ENCODE measurements at regions not wholly inside any gene's neighbourhood (a gene's known extent, or its start where the extent isn't known, plus 50 kb on each side); places are given as distances from the start of the nearest gene placed in this dataset.

GRCh38 chr11:26219183-26220117 lies 112.5 kb upstream of the ANO3 start:
- Mint-ChIP-seq H3K4me1 (no peaks in the 10 kb centered on the region), H3K9me3 (no peaks in the 10 kb centered on the region), H3K27me3 (no peaks in the 10 kb centered on the region), H3K36me3 (no peaks in the 10 kb centered on the region), H3K27ac (no peak overlapping the region), H3K4me3 (no peak overlapping the region)
- DNase-seq: no peak

GRCh38 chr11:26225646-26226045 lies 106.3 kb upstream of the ANO3 start:
- H3K9me3 Mint-ChIP-seq: no peaks in the 10 kb centered on the region
- no peak for DNase-seq
- H3K36me3 Mint-ChIP-seq: no peaks in the 10 kb centered on the region
- no peaks in the 10 kb centered on the region for H3K27me3 Mint-ChIP-seq
- H3K4me3 Mint-ChIP-seq: no peak overlapping the region
- no peaks in the 10 kb centered on the region for H3K4me1 Mint-ChIP-seq
- no peak overlapping the region for H3K27ac Mint-ChIP-seq

- Mint-ChIP-seq H3K4me3 (no peak overlapping the region), H3K27me3 (no peaks in the 10 kb centered on the region), H3K9me3 (no peaks in the 10 kb centered on the region), H3K36me3 (no peaks in the 10 kb centered on the region), H3K27ac (no peak overlapping the region), H3K4me1 (no peaks in the 10 kb centered on the region)
- DNase-seq: no peak
Measured at GRCh38 chr11:26227301-26227746, 104.6 kb upstream of the ANO3 start.

- Mint-ChIP-seq H3K4me1 (no peaks in the 10 kb centered on the region), H3K27ac (no peak overlapping the region), H3K4me3 (no peak overlapping the region), H3K36me3 (no peaks in the 10 kb centered on the region), H3K9me3 (no peaks in the 10 kb centered on the region), H3K27me3 (no peaks in the 10 kb centered on the region)
- no peak for DNase-seq
Measured at GRCh38 chr11:26227883-26228502, 103.9 kb upstream of the ANO3 start.

- no peaks in the 10 kb centered on the region for H3K4me1 Mint-ChIP-seq
- H3K27me3 Mint-ChIP-seq: no peaks in the 10 kb centered on the region
- no peaks in the 10 kb centered on the region for H3K36me3 Mint-ChIP-seq
- H3K4me3 Mint-ChIP-seq: no peak overlapping the region
- H3K27ac Mint-ChIP-seq: no peak overlapping the region
- peaks cover 2% of the 10 kb centered on the region for H3K9me3 Mint-ChIP-seq
- no peak for DNase-seq
Measured at GRCh38 chr11:26228778-26229177, 103.2 kb upstream of the ANO3 start.

- Mint-ChIP-seq H3K27me3 (no peaks in the 10 kb centered on the region), H3K4me3 (no peak overlapping the region), H3K9me3 (peaks cover 2% of the 10 kb centered on the region), H3K4me1 (no peaks in the 10 kb centered on the region), H3K36me3 (no peaks in the 10 kb centered on the region), H3K27ac (no peak overlapping the region)
- no peak for DNase-seq
Measured at GRCh38 chr11:26229257-26229656, 102.7 kb upstream of the ANO3 start.

- no peaks in the 10 kb centered on the region for H3K27me3 Mint-ChIP-seq
- no peak overlapping the region for H3K4me3 Mint-ChIP-seq
- peaks cover 2% of the 10 kb centered on the region for H3K9me3 Mint-ChIP-seq
- H3K27ac Mint-ChIP-seq: no peak overlapping the region
- no peak for DNase-seq
- no peaks in the 10 kb centered on the region for H3K36me3 Mint-ChIP-seq
- H3K4me1 Mint-ChIP-seq: no peaks in the 10 kb centered on the region
Measured at GRCh38 chr11:26229981-26230380, 101.9 kb upstream of the ANO3 start.

GRCh38 chr11:26231252-26231661 lies 100.7 kb upstream of the ANO3 start:
- Mint-ChIP-seq H3K36me3 (no peaks in the 10 kb centered on the region), H3K27ac (no peak overlapping the region), H3K4me1 (no peaks in the 10 kb centered on the region), H3K4me3 (no peak overlapping the region), H3K9me3 (peaks cover 2% of the 10 kb centered on the region), H3K27me3 (no peaks in the 10 kb centered on the region)
- no peak for DNase-seq

GRCh38 chr11:26234451-26234850 lies 97.5 kb upstream of the ANO3 start:
- H3K27ac Mint-ChIP-seq: no peak overlapping the region
- no peaks in the 10 kb centered on the region for H3K4me1 Mint-ChIP-seq
- H3K27me3 Mint-ChIP-seq: no peaks in the 10 kb centered on the region
- no peak for DNase-seq
- H3K4me3 Mint-ChIP-seq: no peak overlapping the region
- peaks cover 2% of the 10 kb centered on the region for H3K9me3 Mint-ChIP-seq
- H3K36me3 Mint-ChIP-seq: no peaks in the 10 kb centered on the region

GRCh38 chr11:26243426-26243825 lies 88.5 kb upstream of the ANO3 start:
- no peak overlapping the region for H3K4me3 Mint-ChIP-seq
- no peak overlapping the region for H3K27ac Mint-ChIP-seq
- no peak for DNase-seq
- H3K36me3 Mint-ChIP-seq: no peaks in the 10 kb centered on the region
- peaks cover 2% of the 10 kb centered on the region for H3K9me3 Mint-ChIP-seq
- H3K4me1 Mint-ChIP-seq: no peaks in the 10 kb centered on the region
- H3K27me3 Mint-ChIP-seq: no peaks in the 10 kb centered on the region

GRCh38 chr11:26244207-26244606 lies 87.7 kb upstream of the ANO3 start:
- no peak overlapping the region for H3K4me3 Mint-ChIP-seq
- DNase-seq: no peak
- no peaks in the 10 kb centered on the region for H3K36me3 Mint-ChIP-seq
- peaks cover 2% of the 10 kb centered on the region for H3K9me3 Mint-ChIP-seq
- H3K27ac Mint-ChIP-seq: no peak overlapping the region
- H3K27me3 Mint-ChIP-seq: no peaks in the 10 kb centered on the region
- no peaks in the 10 kb centered on the region for H3K4me1 Mint-ChIP-seq

- Mint-ChIP-seq H3K9me3 (peaks cover 2% of the 10 kb centered on the region), H3K4me3 (no peak overlapping the region), H3K27ac (no peak overlapping the region), H3K4me1 (no peaks in the 10 kb centered on the region), H3K36me3 (no peaks in the 10 kb centered on the region), H3K27me3 (no peaks in the 10 kb centered on the region)
- DNase-seq: no peak
Measured at GRCh38 chr11:26245046-26245445, 86.9 kb upstream of the ANO3 start.

GRCh38 chr11:26247340-26247739 lies 84.6 kb upstream of the ANO3 start:
- Mint-ChIP-seq H3K4me3 (no peak overlapping the region), H3K27me3 (no peaks in the 10 kb centered on the region), H3K4me1 (no peaks in the 10 kb centered on the region), H3K9me3 (no peaks in the 10 kb centered on the region), H3K27ac (no peak overlapping the region), H3K36me3 (no peaks in the 10 kb centered on the region)
- DNase-seq: no peak

GRCh38 chr11:26248661-26249060 lies 83.3 kb upstream of the ANO3 start:
- no peaks in the 10 kb centered on the region for H3K36me3 Mint-ChIP-seq
- no peak overlapping the region for H3K4me3 Mint-ChIP-seq
- no peaks in the 10 kb centered on the region for H3K4me1 Mint-ChIP-seq

GRCh38 chr11:26254378-26254777 lies 77.6 kb upstream of the ANO3 start:
- H3K36me3 Mint-ChIP-seq: no peaks in the 10 kb centered on the region
- H3K4me3 Mint-ChIP-seq: no peak overlapping the region
- no peak overlapping the region for H3K27ac Mint-ChIP-seq
- no peaks in the 10 kb centered on the region for H3K9me3 Mint-ChIP-seq
- no peaks in the 10 kb centered on the region for H3K27me3 Mint-ChIP-seq
- no peaks in the 10 kb centered on the region for H3K4me1 Mint-ChIP-seq
- no peak for DNase-seq

More at GRCh38 chr11:26248661-26249060, 83.3 kb upstream of the ANO3 start:
- H3K27me3 Mint-ChIP-seq: no peaks in the 10 kb centered on the region
- H3K9me3 Mint-ChIP-seq: no peaks in the 10 kb centered on the region
- no peak overlapping the region for H3K27ac Mint-ChIP-seq
- no peak for DNase-seq

GRCh38 chr11:26263769-26264168 lies 68.2 kb upstream of the ANO3 start:
- no peaks in the 10 kb centered on the region for H3K27me3 Mint-ChIP-seq
- no peaks in the 10 kb centered on the region for H3K9me3 Mint-ChIP-seq
- no peak for DNase-seq
- H3K27ac Mint-ChIP-seq: no peak overlapping the region
- no peak overlapping the region for H3K4me3 Mint-ChIP-seq
- no peaks in the 10 kb centered on the region for H3K4me1 Mint-ChIP-seq
- H3K36me3 Mint-ChIP-seq: no peaks in the 10 kb centered on the region
